ENCODE measurements at regions not wholly inside any gene's neighbourhood (a gene's known extent, or its start where the extent isn't known, plus 50 kb on each side); places are given as distances from the start of the nearest gene placed in this dataset.

DNA sequence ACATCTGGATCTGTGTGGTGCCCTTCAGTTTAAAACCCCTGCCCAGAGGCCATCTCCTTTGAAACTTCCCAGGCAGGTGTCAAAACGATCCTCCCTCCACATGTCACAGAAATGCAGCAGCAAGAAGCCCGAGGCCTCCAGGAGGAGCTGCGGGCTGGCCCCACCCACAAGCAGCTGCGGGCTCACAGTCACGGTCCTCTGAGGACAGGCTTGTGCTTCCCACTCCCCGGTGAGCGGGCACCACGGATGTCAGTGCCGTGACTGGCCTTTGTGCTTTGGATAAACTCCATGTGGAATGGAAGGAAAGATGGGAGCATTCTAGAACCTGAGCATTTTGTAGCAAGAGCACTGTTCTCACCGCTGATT is 65.8 kb downstream of the SIK1 start:
- TF ChIP-seq, protein P1, sequence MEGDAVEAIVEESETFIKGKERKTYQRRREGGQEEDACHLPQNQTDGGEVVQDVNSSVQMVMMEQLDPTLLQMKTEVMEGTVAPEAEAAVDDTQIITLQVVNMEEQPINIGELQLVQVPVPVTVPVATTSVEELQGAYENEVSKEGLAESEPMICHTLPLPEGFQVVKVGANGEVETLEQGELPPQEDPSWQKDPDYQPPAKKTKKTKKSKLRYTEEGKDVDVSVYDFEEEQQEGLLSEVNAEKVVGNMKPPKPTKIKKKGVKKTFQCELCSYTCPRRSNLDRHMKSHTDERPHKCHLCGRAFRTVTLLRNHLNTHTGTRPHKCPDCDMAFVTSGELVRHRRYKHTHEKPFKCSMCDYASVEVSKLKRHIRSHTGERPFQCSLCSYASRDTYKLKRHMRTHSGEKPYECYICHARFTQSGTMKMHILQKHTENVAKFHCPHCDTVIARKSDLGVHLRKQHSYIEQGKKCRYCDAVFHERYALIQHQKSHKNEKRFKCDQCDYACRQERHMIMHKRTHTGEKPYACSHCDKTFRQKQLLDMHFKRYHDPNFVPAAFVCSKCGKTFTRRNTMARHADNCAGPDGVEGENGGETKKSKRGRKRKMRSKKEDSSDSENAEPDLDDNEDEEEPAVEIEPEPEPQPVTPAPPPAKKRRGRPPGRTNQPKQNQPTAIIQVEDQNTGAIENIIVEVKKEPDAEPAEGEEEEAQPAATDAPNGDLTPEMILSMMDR (IDR thresholded peaks at IDR 0.05; ENCODE audit: extremely low read depth in 1 of 2, insufficient read depth in 1 of 2, low read depth in 1 of 2, low read length in 2 of 2), result no peak
- TF ChIP-seq POLR2A (IDR thresholded peaks at IDR 0.05; ENCODE audit: low read depth, low read length) (no peak), EZH2 (IDR thresholded peaks at IDR 0.05; ENCODE audit: borderline replicate concordance, low read depth, low read length, severe bottlenecking) (no peak), MYC (IDR thresholded peaks at IDR 0.05; ENCODE audit: low read depth, low read length) (no peak), MAX (IDR thresholded peaks at IDR 0.05; ENCODE audit: insufficient read depth, insufficient read length) (no peak), POLR2AphosphoS5 (IDR thresholded peaks at IDR 0.05; ENCODE audit: insufficient read depth, low read depth, low read length) (no peak), JUN (IDR thresholded peaks at IDR 0.05; ENCODE audit: borderline replicate concordance, insufficient read depth, insufficient read length, low read depth) (no peak), FOS (IDR thresholded peaks at IDR 0.05; ENCODE audit: borderline replicate concordance, insufficient read depth, low read length) (no peak), GATA2 (IDR thresholded peaks at IDR 0.05; ENCODE audit: insufficient read depth, insufficient read length, low read depth, low read length) (no peak)
